Body of pancreas (tissue), 4 donors: ENCODE measurements at regions not wholly inside any gene's neighbourhood (a gene's known extent, or its start where the extent isn't known, plus 50 kb on each side); places are given as distances from the start of the nearest gene placed in this dataset.

ENCODE experiments used
- CTCF ChIP-seq, 7 experiments: fragments of 450-650 bp in 4 of 7; fragments of 200-600 bp in 3 of 7; sonication (generic) in 3 of 7; IDR thresholded peaks; one replicate each; pipeline ENCODE4 v1.5.1; 2016 to 2019; ENCODE audit warnings: antibody characterized with exemption in 7 of 7
- POLR2A ChIP-seq, 3 donors: fragments of 450-650 bp; IDR thresholded peaks; one replicate each; pipeline ENCODE4 v1.6.1; 2016; ENCODE audit warnings: antibody characterized with exemption in 3 of 3, mild to moderate bottlenecking in 2 of 3

GRCh38 chr6:147060636-147061035 is 143.6 kb upstream of the STXBP5 start:
- TF ChIP-seq CTCF (IDR thresholded peaks at IDR 0.05) (no peak), POLR2A (IDR thresholded peaks at IDR 0.05) (no peak)
